Naive B cell (primary cell): ENCODE measurements at regions not wholly inside any gene's neighbourhood (a gene's known extent, or its start where the extent isn't known, plus 50 kb on each side); places are given as distances from the start of the nearest gene placed in this dataset.

Experiments used
- ATAC-seq, 2 donors: fragments of 150-1000 bp; cut with Tn5 transposase; 2 replicates each; pipeline ENCODE4 v1.10.0; 2021; ENCODE audit warnings: low read depth in 2 of 2, mild to moderate bottlenecking in 2 of 2, moderate library complexity in 2 of 2
- DNase-seq: peaks from one replicate; pipeline ENCODE4 v3.0.0; 2022
- H3K27ac Mint-ChIP-seq, 6 donors: one replicate each; pipeline ENCODE4 v1.8.0; 2020 to 2022; ENCODE audit warnings: mild to moderate bottlenecking in 6 of 6, mixed read lengths in 6 of 6, moderate library complexity in 5 of 6, inconsistent platforms in 2 of 6
- H3K27me3 Mint-ChIP-seq, 3 donors: one replicate each; pipeline ENCODE4 v1.8.0; 2021 to 2022; ENCODE audit warnings: mixed read lengths in 3 of 3, mild to moderate bottlenecking in 1 of 3
- H3K36me3 Mint-ChIP-seq, 2 donors: one replicate each; pipeline ENCODE4 v1.8.0; 2020 to 2022; ENCODE audit warnings: mixed read lengths in 2 of 2, inconsistent platforms in 1 of 2, mild to moderate bottlenecking in 1 of 2
- H3K4me1 Mint-ChIP-seq, 3 donors: one replicate each; pipeline ENCODE4 v1.8.0; 2020 to 2022; ENCODE audit warnings: mixed read lengths in 3 of 3, inconsistent platforms in 1 of 3, mild to moderate bottlenecking in 1 of 3, moderate library complexity in 1 of 3
- H3K4me3 Mint-ChIP-seq, 8 donors: one replicate each; pipeline ENCODE4 v1.8.0; 2020 to 2022; ENCODE audit warnings: mild to moderate bottlenecking in 8 of 8, mixed read lengths in 8 of 8, moderate library complexity in 8 of 8, inconsistent platforms in 2 of 8
- H3K9me3 Mint-ChIP-seq, 7 donors: one replicate each; pipeline ENCODE4 v1.8.0; 2020 to 2022; ENCODE audit warnings: mixed read lengths in 7 of 7, mild to moderate bottlenecking in 5 of 7, inconsistent platforms in 2 of 7, moderate library complexity in 1 of 7

DNA sequence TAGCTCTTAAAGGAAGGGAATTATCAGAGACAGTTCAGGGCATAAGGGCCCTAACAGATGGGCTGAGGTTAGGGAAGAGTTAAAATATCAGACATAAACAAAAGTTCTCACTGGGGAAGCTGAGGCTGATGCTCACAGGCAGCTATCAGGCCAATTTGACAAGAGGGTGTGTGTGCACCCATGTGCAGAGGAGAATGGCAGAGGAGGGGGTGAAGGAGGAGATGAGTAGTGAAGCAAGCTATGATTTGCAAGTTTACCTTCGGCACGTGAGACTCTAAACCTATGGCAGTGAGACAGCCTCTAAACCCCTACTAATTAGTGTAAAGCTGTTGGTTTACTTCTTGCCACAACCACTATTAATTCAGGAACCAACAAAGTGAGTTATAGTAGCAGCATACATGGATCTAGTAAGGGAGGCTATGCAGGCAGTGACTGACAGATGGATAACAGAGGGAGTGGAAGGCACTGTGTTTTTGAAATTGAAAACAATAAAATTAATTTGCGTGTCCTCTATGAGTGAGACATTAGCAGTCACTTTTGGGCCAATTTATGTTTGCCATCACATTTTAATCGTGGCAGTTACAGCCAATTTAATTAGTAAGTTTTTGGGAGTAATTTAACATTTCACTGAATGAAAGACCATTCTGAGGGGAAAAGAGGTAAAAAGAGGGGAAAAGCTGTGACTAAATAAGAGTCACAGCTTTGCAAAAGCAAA lies 99.6 kb upstream of the HTR2A start:
- no peak for DNase-seq
- H3K9me3 Mint-ChIP-seq, result peaks cover 0 to 7% (median 0%) of the 10 kb centered on the region in 7 donors

DNA sequence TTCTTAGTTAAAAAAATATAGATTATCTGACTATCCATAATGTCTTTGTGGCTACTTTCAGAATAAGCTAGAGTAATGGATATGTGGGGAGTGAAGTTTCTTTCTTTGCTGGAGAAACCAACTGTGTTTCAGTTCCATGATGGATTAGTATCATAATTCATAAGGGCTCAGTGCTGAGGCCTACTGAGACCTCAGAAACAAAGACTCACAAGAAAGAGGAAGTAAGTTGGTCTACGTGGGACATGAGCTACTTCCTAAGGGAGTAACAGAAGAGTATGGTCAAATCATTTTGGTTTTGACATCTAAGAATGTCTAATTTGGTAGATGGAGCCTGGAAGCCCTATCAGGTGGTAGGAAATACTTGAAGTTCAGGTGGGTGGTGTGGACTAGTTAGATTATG lies 99.0 kb upstream of the HTR2A start:
- Mint-ChIP-seq H3K27ac (peak overlapping the region in 5 of 6 donors; percentile 1 to 86 (median 8)), H3K4me3 (peak overlapping the region in 6 of 8 donors; percentile 5 to 53 (median 24)), H3K4me1 (peaks cover 11 to 26% (median 16%) of the 10 kb centered on the region in 3 donors), H3K27me3 (no peaks in the 10 kb centered on the region), H3K36me3 (no peaks in the 10 kb centered on the region), H3K9me3 (peaks cover 0 to 7% (median 0%) of the 10 kb centered on the region in 7 donors)
- ATAC-seq (peak; percentile 79 to 87), DNase-seq (peak; percentile 19)

More for the DNA sequence above, 99.6 kb upstream of the HTR2A start:
- Mint-ChIP-seq H3K36me3 (no peaks in the 10 kb centered on the region), H3K4me3 (peak overlapping the region in 6 of 8 donors; percentile 10 to 53 (median 30)), H3K27me3 (peaks cover 4 to 5% (median 4%) of the 10 kb centered on the region in 3 donors), H3K27ac (peak overlapping the region in 4 of 6 donors; percentile 5 to 86 (median 42)), H3K4me1 (peaks cover 11 to 26% (median 16%) of the 10 kb centered on the region in 3 donors)
- ATAC-seq, result peak; percentile 61 to 74

DNA sequence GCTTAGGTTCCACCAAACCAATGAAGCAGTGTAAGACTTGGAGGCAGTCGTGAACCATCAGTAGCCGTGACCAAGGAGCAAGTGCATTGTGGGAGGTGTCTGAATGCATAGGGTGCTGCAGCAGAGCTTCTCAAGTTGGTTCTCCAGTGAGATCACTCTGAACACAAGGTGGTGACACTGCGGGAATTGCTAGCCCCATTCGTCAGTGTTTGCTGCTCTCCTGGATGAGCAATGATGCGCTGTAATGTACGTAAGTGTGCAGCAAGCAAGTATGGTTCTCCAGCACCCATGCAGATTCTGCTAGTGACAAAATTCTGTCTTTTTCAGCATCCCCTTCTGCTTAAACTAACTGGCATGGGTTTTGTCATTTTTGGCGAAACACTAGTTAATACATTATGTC lies 97.6 kb upstream of the HTR2A start:
- H3K27me3 Mint-ChIP-seq, result peaks cover 0 to 9% (median 0%) of the 10 kb centered on the region in 3 donors
- no peak for ATAC-seq
- no peak for DNase-seq
- peaks cover 11 to 26% (median 16%) of the 10 kb centered on the region in 3 donors for H3K4me1 Mint-ChIP-seq
- no peak overlapping the region for H3K4me3 Mint-ChIP-seq
- H3K9me3 Mint-ChIP-seq, result peaks cover 0 to 7% (median 0%) of the 10 kb centered on the region in 7 donors
- H3K27ac Mint-ChIP-seq, result no peak overlapping the region
- no peaks in the 10 kb centered on the region for H3K36me3 Mint-ChIP-seq

DNA sequence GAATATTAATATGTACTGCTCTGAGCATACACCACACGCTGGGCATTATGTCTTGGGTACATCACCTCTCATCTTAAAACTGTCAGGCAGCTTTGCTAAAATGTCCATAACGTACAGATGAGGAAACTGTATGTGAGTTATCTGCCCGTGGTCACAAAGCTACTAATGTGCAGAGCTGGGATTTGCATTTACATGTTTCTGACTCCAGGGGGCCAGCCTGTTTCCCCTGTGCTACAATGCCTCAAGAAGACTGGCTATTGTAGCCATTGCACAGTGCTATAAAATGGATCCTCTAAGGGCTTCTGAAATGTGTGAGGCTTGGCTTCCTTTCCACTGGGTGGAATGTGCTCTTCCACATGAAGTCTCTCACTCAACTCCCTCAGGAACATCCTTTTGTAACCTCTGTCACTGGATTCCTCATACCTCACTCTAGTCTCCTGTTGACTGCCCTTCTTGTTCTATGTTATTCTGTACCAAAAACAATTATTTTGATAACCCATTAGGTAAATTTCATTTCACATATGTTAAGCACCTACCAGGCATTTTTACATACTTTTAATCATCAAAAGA lies 95.6 kb upstream of the HTR2A start:
- H3K4me1 Mint-ChIP-seq, result peaks cover 11 to 19% (median 16%) of the 10 kb centered on the region in 3 donors
- no peak overlapping the region for H3K27ac Mint-ChIP-seq
- H3K4me3 Mint-ChIP-seq, result no peak overlapping the region
- H3K36me3 Mint-ChIP-seq, result no peaks in the 10 kb centered on the region
- peaks cover 0 to 19% (median 8%) of the 10 kb centered on the region in 3 donors for H3K27me3 Mint-ChIP-seq
- ATAC-seq, result no peak
- no peak for DNase-seq
- peaks cover 0 to 9% (median 2%) of the 10 kb centered on the region in 7 donors for H3K9me3 Mint-ChIP-seq

- ATAC-seq (peak; percentile 53 to 56), DNase-seq (peak; percentile 60)
- Mint-ChIP-seq H3K27me3 (peaks cover 0 to 8% (median 4%) of the 10 kb centered on the region in 3 donors), H3K9me3 (peaks cover 0 to 2% (median 0%) of the 10 kb centered on the region in 7 donors), H3K36me3 (no peaks in the 10 kb centered on the region), H3K4me3 (peak overlapping the region; percentile 33 to 86 (median 76)), H3K4me1 (peaks cover 15 to 34% (median 32%) of the 10 kb centered on the region in 3 donors), H3K27ac (peak overlapping the region; percentile 74 to 97 (median 88))
These were observed 87.0 kb upstream of the HTR2A start for GRCh38 chr13:46983881-46984280.

DNA sequence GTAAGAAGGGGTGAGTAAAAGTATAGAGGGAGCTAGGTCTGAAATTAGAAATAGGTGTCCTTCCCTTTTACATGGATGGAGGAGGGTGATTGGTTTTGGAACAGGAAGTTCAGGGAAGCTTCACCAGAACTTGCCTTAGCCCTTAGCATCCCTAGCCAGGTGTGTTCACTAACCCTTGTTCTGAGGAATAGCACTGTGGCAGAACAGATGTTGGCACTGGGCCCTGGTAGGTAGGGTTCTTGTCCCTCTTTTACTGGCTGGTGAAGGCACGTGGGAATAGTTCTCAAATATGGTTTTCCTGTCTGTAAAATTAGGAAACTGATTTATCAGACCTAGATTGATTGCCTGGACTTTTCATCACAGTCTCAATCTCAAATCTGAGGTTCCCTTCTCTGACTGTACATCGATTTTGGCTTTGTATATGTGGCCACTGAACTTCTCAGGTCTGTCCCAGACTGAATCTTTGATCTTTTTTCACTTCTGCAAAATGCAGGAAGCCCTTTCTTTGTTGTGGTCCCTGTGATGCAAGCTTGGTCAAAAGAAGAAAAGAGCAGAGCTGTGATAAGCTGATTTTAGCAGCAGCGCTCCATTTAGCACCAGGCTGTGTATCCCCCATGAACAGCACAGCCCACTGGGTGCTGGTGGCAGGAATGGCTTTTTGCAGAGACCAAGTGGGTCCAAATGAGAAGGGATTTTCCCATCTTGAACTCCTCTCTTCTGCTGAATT lies 86.2 kb upstream of the HTR2A start:
- H3K27ac Mint-ChIP-seq, result peak overlapping the region; percentile 44 to 97 (median 79)
- H3K4me3 Mint-ChIP-seq, result peak overlapping the region; percentile 33 to 86 (median 71)
- H3K27me3 Mint-ChIP-seq, result no peaks in the 10 kb centered on the region
- H3K9me3 Mint-ChIP-seq, result peaks cover 0 to under 1% (median 0%) of the 10 kb centered on the region in 7 donors
- peaks cover 15 to 36% (median 32%) of the 10 kb centered on the region in 3 donors for H3K4me1 Mint-ChIP-seq
- peak; percentile 82 for DNase-seq
- no peaks in the 10 kb centered on the region for H3K36me3 Mint-ChIP-seq
- ATAC-seq, result peak; percentile 93 to 96

GRCh38 chr13:46975173-46975572 lies 78.3 kb upstream of the HTR2A start:
- Mint-ChIP-seq H3K27ac (no peak overlapping the region), H3K36me3 (peaks cover 0 to 14% of the 10 kb centered on the region in 2 donors), H3K27me3 (no peaks in the 10 kb centered on the region), H3K4me1 (peaks cover 0 to 10% (median 9%) of the 10 kb centered on the region in 3 donors), H3K4me3 (no peak overlapping the region), H3K9me3 (peaks cover 5 to 38% (median 24%) of the 10 kb centered on the region in 7 donors)
- no peak for DNase-seq
- no peak for ATAC-seq

- H3K27me3 Mint-ChIP-seq, result no peaks in the 10 kb centered on the region
- H3K36me3 Mint-ChIP-seq, result no peaks in the 10 kb centered on the region
- ATAC-seq (peak in 1 of 2 donors; percentile 44), DNase-seq (peak; percentile 12)
- H3K27ac Mint-ChIP-seq, result peak overlapping the region in 1 of 6 donors; percentile 34
- peaks cover 0 to 2% (median 0%) of the 10 kb centered on the region in 7 donors for H3K9me3 Mint-ChIP-seq
- peak overlapping the region in 4 of 8 donors; percentile 14 to 44 (median 29) for H3K4me3 Mint-ChIP-seq
- peaks cover 6 to 28% (median 26%) of the 10 kb centered on the region in 3 donors for H3K4me1 Mint-ChIP-seq
These were observed 71.6 kb upstream of the HTR2A start for GRCh38 chr13:46968450-46968849.

- Mint-ChIP-seq H3K27ac (peak overlapping the region in 2 of 6 donors; percentile 16 to 17), H3K4me1 (peaks cover 6 to 28% (median 26%) of the 10 kb centered on the region in 3 donors), H3K36me3 (no peaks in the 10 kb centered on the region), H3K27me3 (no peaks in the 10 kb centered on the region), H3K9me3 (no peaks in the 10 kb centered on the region), H3K4me3 (no peak overlapping the region)
- DNase-seq, result no peak
- no peak for ATAC-seq
These were observed 68.1 kb upstream of the HTR2A start for GRCh38 chr13:46964789-46965527.

DNA sequence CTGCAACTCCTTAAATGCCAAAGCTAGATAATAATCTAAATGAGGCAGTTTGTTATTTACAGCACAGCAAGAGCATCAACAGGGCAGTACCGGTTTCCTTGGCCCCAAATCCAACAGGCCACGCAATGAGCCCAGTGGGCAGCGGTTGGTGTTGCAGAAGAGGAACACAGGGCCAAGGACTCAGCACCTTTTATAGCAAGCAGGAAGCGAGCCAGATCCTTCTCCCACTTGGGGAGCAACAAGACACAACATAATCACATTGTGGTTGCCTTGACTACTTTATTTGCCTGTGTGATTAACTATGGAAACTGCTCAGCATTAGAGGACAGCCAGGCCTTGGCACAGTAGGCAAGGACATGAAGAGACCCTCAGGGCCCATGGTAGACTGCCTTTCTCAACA lies 67.1 kb upstream of the HTR2A start:
- no peaks in the 10 kb centered on the region for H3K27me3 Mint-ChIP-seq
- no peaks in the 10 kb centered on the region for H3K9me3 Mint-ChIP-seq
- H3K4me1 Mint-ChIP-seq, result peaks cover 6 to 23% (median 23%) of the 10 kb centered on the region in 3 donors
- H3K36me3 Mint-ChIP-seq, result no peaks in the 10 kb centered on the region
- ATAC-seq (no peak), DNase-seq (no peak)
- H3K27ac Mint-ChIP-seq, result no peak overlapping the region
- H3K4me3 Mint-ChIP-seq, result no peak overlapping the region

GRCh38 chr13:46962281-46962941 lies 65.6 kb upstream of the HTR2A start:
- H3K36me3 Mint-ChIP-seq, result no peaks in the 10 kb centered on the region
- H3K9me3 Mint-ChIP-seq, result no peaks in the 10 kb centered on the region
- H3K4me3 Mint-ChIP-seq, result no peak overlapping the region
- H3K27me3 Mint-ChIP-seq, result no peaks in the 10 kb centered on the region
- DNase-seq, result peak; percentile 24
- ATAC-seq, result peak in 1 of 2 donors; percentile 39
- peaks cover 0 to 13% (median 9%) of the 10 kb centered on the region in 3 donors for H3K4me1 Mint-ChIP-seq
- no peak overlapping the region for H3K27ac Mint-ChIP-seq

DNA sequence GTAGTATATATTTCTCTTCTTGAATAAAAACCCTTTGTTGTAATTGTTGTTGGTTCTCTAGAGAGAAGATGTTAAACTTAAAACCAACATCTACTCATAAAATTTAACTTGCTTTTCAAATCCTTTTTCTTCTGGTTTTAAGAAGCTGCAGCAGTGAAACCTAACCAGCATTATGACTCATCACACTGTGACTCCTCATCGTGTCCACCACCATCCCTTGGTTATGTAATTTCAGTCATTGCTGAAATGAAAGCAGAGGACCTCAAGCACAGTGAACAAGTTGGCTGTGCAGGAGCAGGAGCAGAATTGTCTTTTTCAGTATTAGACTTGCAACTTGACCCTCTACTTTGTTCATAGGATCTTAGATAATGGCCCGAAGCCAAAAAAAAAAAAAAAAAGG lies 64.9 kb upstream of the HTR2A start:
- Mint-ChIP-seq H3K27me3 (no peaks in the 10 kb centered on the region), H3K4me3 (no peak overlapping the region), H3K9me3 (no peaks in the 10 kb centered on the region), H3K36me3 (no peaks in the 10 kb centered on the region), H3K27ac (no peak overlapping the region), H3K4me1 (peaks cover 0 to 13% (median 5%) of the 10 kb centered on the region in 3 donors)
- ATAC-seq (no peak), DNase-seq (no peak)
